H9 (cell line): ENCODE measurements at regions not wholly inside any gene's neighbourhood (a gene's known extent, or its start where the extent isn't known, plus 50 kb on each side); places are given as distances from the start of the nearest gene placed in this dataset.

Experiments
- DNase-seq: peaks from one replicate; pipeline ENCODE4 v3.0.0-alpha.2; 2017
- H2AFZ ChIP-seq: one replicate; pipeline ENCODE4 v1.6.1; 2013; ENCODE audit warnings: mild to moderate bottlenecking, low read length, control low read depth, moderate library complexity
- H2AK5ac ChIP-seq: 2 replicates; pipeline ENCODE4 v1.6.1; 2013; ENCODE audit warnings: low read length, control low read depth, mixed read lengths; ENCODE audit not compliant: insufficient read length
- H2BK120ac ChIP-seq: one replicate; pipeline ENCODE4 v1.6.1; 2013; ENCODE audit warnings: low read depth, mild to moderate bottlenecking, low read length, control low read depth, inconsistent platforms; ENCODE audit not compliant: poor library complexity, severe bottlenecking
- H2BK12ac ChIP-seq: 2 replicates; pipeline ENCODE4 v1.6.1; 2013; ENCODE audit warnings: low read length, control low read depth, mixed read lengths, low read depth; ENCODE audit not compliant: insufficient read length
- H2BK15ac ChIP-seq: 2 replicates; pipeline ENCODE4 v1.6.1; 2013; ENCODE audit warnings: low read depth, low read length, control low read depth
- H2BK20ac ChIP-seq: one replicate; pipeline ENCODE4 v1.6.1; 2013; ENCODE audit warnings: low read depth, mild to moderate bottlenecking, low read length, control low read depth, inconsistent platforms; ENCODE audit not compliant: poor library complexity, severe bottlenecking
- H2BK5ac ChIP-seq: 2 replicates; pipeline ENCODE4 v1.6.1; 2013; ENCODE audit warnings: low read length, control low read depth, mixed read lengths; ENCODE audit not compliant: insufficient read length
- H3K14ac ChIP-seq: 2 replicates; pipeline ENCODE4 v1.6.1; 2013; ENCODE audit warnings: low read length, control low read depth; ENCODE audit not compliant: insufficient read depth
- H3K18ac ChIP-seq: 2 replicates; pipeline ENCODE4 v1.6.1; 2013; ENCODE audit warnings: low read depth, mild to moderate bottlenecking, mixed read lengths, low read length, control low read depth; ENCODE audit not compliant: insufficient read length
- H3K23ac ChIP-seq: 2 replicates; pipeline ENCODE4 v1.6.1; 2013; ENCODE audit warnings: low read length, control low read depth, mixed read lengths, low read depth; ENCODE audit not compliant: insufficient read length
- H3K23me2 ChIP-seq: 2 replicates; pipeline ENCODE4 v1.6.1; 2013; ENCODE audit warnings: low read depth, mild to moderate bottlenecking, mixed read lengths, low read length, control low read depth; ENCODE audit not compliant: insufficient read length, poor library complexity, severe bottlenecking
- H3K27ac ChIP-seq: 2 replicates; pipeline ENCODE4 v1.5.1; 2013; ENCODE audit warnings: low read length, control low read depth, mixed read lengths, low read depth; ENCODE audit not compliant: insufficient read length
- H3K27me3 ChIP-seq: 2 replicates; pipeline ENCODE4 v1.6.1; 2013; ENCODE audit warnings: low read length, control low read depth, inconsistent platforms; ENCODE audit not compliant: insufficient read depth
- H3K4ac ChIP-seq: 2 replicates; pipeline ENCODE4 v1.6.1; 2013; ENCODE audit warnings: low read depth, mild to moderate bottlenecking, control low read depth, inconsistent platforms, low read length, moderate library complexity
- H3K4me1 ChIP-seq: 2 replicates; pipeline ENCODE4 v1.6.1; 2013; ENCODE audit warnings: low read length, control low read depth, inconsistent platforms; ENCODE audit not compliant: insufficient read depth
- H3K4me2 ChIP-seq: 2 replicates; pipeline ENCODE4 v1.6.1; 2013; ENCODE audit warnings: low read length, control low read depth, mixed read lengths; ENCODE audit not compliant: insufficient read length, insufficient read depth
- H3K56ac ChIP-seq: 2 replicates; pipeline ENCODE4 v1.6.1; 2013; ENCODE audit warnings: low read depth, mild to moderate bottlenecking, mixed read lengths, low read length, control low read depth; ENCODE audit not compliant: insufficient read length
- H3K79me1 ChIP-seq: 2 replicates; pipeline ENCODE4 v1.6.1; 2013; ENCODE audit warnings: low read depth, mild to moderate bottlenecking, moderate library complexity, low read length, control low read depth, inconsistent platforms; ENCODE audit not compliant: insufficient read depth, poor library complexity, severe bottlenecking
- H3K79me2 ChIP-seq: 2 replicates; pipeline ENCODE4 v1.6.1; 2013; ENCODE audit warnings: low read length, control low read depth, inconsistent platforms; ENCODE audit not compliant: insufficient read depth
- H3K9ac ChIP-seq: 2 replicates; pipeline ENCODE4 v1.6.1; 2013; ENCODE audit warnings: low read length, control low read depth, mixed read lengths; ENCODE audit not compliant: insufficient read length; ENCODE audit errors: extremely low read depth
- H3K9me3 ChIP-seq: one replicate; pipeline ENCODE4 v1.6.1; 2013; ENCODE audit warnings: low read depth, low read length, inconsistent platforms; ENCODE audit not compliant: control insufficient read depth
- H3T11ph ChIP-seq: one replicate; pipeline ENCODE4 v1.6.1; 2013; ENCODE audit warnings: mild to moderate bottlenecking, low read length, control low read depth, inconsistent platforms
- H4K20me1 ChIP-seq: one replicate; pipeline ENCODE4 v1.6.1; 2013; ENCODE audit not compliant: control insufficient read depth, insufficient read length, insufficient read depth
- H4K5ac ChIP-seq: 2 replicates; pipeline ENCODE4 v1.6.1; 2013; ENCODE audit warnings: low read depth, mild to moderate bottlenecking, mixed read lengths, low read length, control low read depth; ENCODE audit not compliant: insufficient read length
- H4K8ac ChIP-seq: replicated peaks from 2 replicates; pipeline ENCODE4 v1.6.1; 2013; ENCODE audit warnings: low read length, control low read depth, mixed read lengths, low read depth; ENCODE audit not compliant: insufficient read length
- H4K91ac ChIP-seq: 2 replicates; pipeline ENCODE4 v1.6.1; 2013; ENCODE audit warnings: low read depth, mild to moderate bottlenecking, moderate library complexity, mixed read lengths, low read length, control low read depth; ENCODE audit not compliant: insufficient read length
- H3K27ac Mint-ChIP-seq, 3 experiments: 2 replicates in 2 of 3; 3 replicates in 1 of 3; pipeline ENCODE4 v1.8.0; 2020 to 2021; ENCODE audit warnings: mixed read lengths in 3 of 3, mild to moderate bottlenecking in 1 of 3, moderate library complexity in 1 of 3
- H3K27me3 Mint-ChIP-seq: 2 replicates; pipeline ENCODE4 v1.8.0; 2021; ENCODE audit warnings: low read depth, mild to moderate bottlenecking, moderate library complexity, mixed read lengths
- H3K36me3 Mint-ChIP-seq, 3 experiments: 2 replicates in 2 of 3; 3 replicates in 1 of 3; pipeline ENCODE4 v1.8.0; 2020 to 2021; ENCODE audit warnings: low read depth in 3 of 3, mixed read lengths in 3 of 3; ENCODE audit not compliant: insufficient read depth in 1 of 3
- H3K4me1 Mint-ChIP-seq, 2 experiments: 2 replicates each; pipeline ENCODE4 v1.8.0; 2020; ENCODE audit warnings: mixed read lengths in 2 of 2
- H3K4me3 Mint-ChIP-seq, 2 experiments: 2 replicates in 1 of 2; 3 replicates in 1 of 2; pipeline ENCODE4 v1.8.0; 2020 to 2021; ENCODE audit warnings: mild to moderate bottlenecking in 2 of 2, mixed read lengths in 2 of 2, moderate library complexity in 1 of 2
- H3K9me3 Mint-ChIP-seq, 2 experiments: 2 replicates in 1 of 2; 3 replicates in 1 of 2; pipeline ENCODE4 v1.8.0; 2020; ENCODE audit warnings: mild to moderate bottlenecking in 2 of 2, mixed read lengths in 2 of 2, moderate library complexity in 1 of 2
- TF ChIP-seq, protein P1 (sequence below): fragments of 200-600 bp; sonication (generic); conservative IDR thresholded peaks from 3 replicates; pipeline ENCODE4 v1.8.0; 2021; ENCODE audit warnings: antibody characterized with exemption, mild to moderate bottlenecking

DNA sequence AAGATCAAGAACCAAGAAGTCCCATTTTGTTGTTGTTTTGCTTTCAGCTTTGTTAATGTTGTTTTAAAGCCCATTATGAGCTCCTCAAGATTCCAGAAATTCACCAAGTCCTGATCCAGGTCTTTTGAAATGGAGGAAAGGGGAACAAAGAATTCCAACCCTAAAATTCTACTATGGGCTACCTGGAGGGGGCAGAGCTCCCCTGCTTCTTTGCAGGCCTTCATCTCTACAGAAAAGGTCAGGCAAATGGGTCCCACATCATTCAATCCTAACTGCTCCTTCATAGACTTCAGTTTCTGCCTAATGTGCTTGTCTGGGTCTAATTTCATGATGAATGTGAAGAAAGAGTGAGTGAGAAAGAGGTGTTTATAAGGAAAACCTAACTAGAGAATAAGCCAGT is 375.5 kb downstream of the TOX3 start:
- Histone ChIP-seq H2AK5ac (no peak overlapping the region), H4K91ac (no peak overlapping the region), H3K27ac (no peak overlapping the region), H4K5ac (no peak overlapping the region), H3K4me2 (no peak overlapping the region), H3K4me1 (no peaks in the 10 kb centered on the region), H2BK120ac (no peak overlapping the region), H3K23me2 (no peaks in the 10 kb centered on the region), H3T11ph (no peak overlapping the region), H3K56ac (no peak overlapping the region), H3K27me3 (no peaks in the 10 kb centered on the region), H2AFZ (no peak overlapping the region), H4K20me1 (no peaks in the 10 kb centered on the region), H3K9me3 (no peaks in the 10 kb centered on the region), H3K18ac (no peak overlapping the region), H4K8ac (no peak overlapping the region), H2BK20ac (no peak overlapping the region), H3K79me1 (no peaks in the 10 kb centered on the region), H2BK12ac (no peak overlapping the region), H3K79me2 (no peaks in the 10 kb centered on the region), H3K23ac (no peak overlapping the region), H2BK5ac (no peak overlapping the region), H3K9ac (no peak overlapping the region), H2BK15ac (no peak overlapping the region), H3K4ac (no peak overlapping the region), H3K14ac (no peak overlapping the region)
- Mint-ChIP-seq H3K27me3 (no peaks in the 10 kb centered on the region), H3K9me3 (no peaks in the 10 kb centered on the region), H3K4me3 (no peak overlapping the region), H3K36me3 (no peaks in the 10 kb centered on the region), H3K27ac (no peak overlapping the region), H3K4me1 (peaks cover 3 to 7% of the 10 kb centered on the region in 2 experiments; a peak in 3 of 4 replicates)
- TF ChIP-seq, protein P1, sequence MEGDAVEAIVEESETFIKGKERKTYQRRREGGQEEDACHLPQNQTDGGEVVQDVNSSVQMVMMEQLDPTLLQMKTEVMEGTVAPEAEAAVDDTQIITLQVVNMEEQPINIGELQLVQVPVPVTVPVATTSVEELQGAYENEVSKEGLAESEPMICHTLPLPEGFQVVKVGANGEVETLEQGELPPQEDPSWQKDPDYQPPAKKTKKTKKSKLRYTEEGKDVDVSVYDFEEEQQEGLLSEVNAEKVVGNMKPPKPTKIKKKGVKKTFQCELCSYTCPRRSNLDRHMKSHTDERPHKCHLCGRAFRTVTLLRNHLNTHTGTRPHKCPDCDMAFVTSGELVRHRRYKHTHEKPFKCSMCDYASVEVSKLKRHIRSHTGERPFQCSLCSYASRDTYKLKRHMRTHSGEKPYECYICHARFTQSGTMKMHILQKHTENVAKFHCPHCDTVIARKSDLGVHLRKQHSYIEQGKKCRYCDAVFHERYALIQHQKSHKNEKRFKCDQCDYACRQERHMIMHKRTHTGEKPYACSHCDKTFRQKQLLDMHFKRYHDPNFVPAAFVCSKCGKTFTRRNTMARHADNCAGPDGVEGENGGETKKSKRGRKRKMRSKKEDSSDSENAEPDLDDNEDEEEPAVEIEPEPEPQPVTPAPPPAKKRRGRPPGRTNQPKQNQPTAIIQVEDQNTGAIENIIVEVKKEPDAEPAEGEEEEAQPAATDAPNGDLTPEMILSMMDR, result peak; percentile 40; the same call in 2 of the 3 replicates
- DNase-seq, result no peak
